Testis (tissue), 2 donors: ENCODE measurements at regions not wholly inside any gene's neighbourhood (a gene's known extent, or its start where the extent isn't known, plus 50 kb on each side); places are given as distances from the start of the nearest gene placed in this dataset.

Experiments used
- POLR2A ChIP-seq: fragments of 450-650 bp; IDR thresholded peaks from one replicate; pipeline ENCODE4 v1.6.1; 2017; ENCODE audit warnings: antibody characterized with exemption, mild to moderate bottlenecking, moderate library complexity
- TF ChIP-seq, protein P1 (sequence below), 3 experiments: fragments of 450-650 bp in 2 of 3; fragments of 200-600 bp in 1 of 3; sonication (generic) in 1 of 3; IDR thresholded peaks; one replicate each; pipeline ENCODE4 v1.5.1; 2016 to 2019; ENCODE audit warnings: antibody characterized with exemption in 3 of 3, mild to moderate bottlenecking in 2 of 3, moderate library complexity in 1 of 3

DNA sequence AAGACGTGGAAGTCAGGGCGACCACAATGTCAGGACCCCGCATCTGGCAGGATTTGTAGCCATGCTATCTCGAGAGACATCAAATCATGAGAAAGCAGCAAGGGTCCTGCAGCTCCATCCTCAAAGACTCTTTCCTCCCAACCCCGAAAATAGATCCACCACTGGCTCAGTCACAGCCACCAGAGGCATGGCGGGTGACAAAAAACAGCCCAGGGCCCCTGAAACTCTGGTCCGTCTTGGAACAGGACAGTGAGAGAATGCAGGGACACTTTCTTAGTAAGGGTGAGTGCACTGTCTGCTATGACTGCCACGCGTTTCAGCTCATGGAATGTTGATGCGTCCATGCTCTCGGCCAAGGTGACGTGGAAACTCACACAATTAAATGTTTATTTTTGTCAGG, 220.9 kb downstream of the IRX2 start:
- no peak for TF ChIP-seq POLR2A
- TF ChIP-seq, protein P1, sequence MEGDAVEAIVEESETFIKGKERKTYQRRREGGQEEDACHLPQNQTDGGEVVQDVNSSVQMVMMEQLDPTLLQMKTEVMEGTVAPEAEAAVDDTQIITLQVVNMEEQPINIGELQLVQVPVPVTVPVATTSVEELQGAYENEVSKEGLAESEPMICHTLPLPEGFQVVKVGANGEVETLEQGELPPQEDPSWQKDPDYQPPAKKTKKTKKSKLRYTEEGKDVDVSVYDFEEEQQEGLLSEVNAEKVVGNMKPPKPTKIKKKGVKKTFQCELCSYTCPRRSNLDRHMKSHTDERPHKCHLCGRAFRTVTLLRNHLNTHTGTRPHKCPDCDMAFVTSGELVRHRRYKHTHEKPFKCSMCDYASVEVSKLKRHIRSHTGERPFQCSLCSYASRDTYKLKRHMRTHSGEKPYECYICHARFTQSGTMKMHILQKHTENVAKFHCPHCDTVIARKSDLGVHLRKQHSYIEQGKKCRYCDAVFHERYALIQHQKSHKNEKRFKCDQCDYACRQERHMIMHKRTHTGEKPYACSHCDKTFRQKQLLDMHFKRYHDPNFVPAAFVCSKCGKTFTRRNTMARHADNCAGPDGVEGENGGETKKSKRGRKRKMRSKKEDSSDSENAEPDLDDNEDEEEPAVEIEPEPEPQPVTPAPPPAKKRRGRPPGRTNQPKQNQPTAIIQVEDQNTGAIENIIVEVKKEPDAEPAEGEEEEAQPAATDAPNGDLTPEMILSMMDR (IDR thresholded peaks at IDR 0.05), result no peak
